ENCODE measurements at regions not wholly inside any gene's neighbourhood (a gene's known extent, or its start where the extent isn't known, plus 50 kb on each side); places are given as distances from the start of the nearest gene placed in this dataset.

DNA sequence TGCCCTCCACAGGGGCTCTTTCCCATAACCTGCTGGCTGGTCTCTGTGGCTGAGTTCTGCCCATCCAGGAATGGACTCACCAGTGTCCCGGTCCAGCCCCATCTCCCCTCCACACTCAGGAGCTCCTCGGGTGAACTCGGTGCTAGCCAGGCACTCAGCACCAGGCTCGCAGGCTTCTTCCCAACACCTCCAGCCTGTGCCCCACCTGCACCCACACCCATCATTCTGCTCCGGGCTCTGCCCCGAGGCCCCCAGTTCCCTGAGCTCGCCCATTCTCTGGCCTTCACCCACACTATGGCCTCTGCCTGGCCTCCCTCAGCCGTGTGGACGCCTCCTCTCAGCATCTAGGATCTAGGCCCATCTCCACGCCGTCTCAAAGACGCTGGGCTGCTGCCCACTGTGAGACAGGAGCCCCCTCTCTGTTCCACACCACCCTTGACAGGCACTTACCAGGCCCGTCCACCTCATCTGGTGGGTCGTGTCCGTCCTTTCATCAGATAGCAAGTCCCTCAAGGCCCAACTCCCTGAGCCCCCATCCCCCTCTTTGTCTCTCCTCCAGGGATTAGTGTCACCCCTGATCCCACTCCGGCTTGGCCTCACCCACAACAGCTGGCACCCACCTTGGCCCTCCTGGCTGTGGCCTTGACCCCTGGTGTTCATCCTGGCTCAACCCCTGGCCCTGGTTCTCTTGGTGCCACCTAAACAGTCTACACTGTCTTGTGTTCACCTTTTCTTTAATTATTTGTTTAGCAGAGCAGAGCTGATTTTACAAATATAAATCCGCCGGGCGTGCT lies 76.0 kb upstream of the FAM20C start:
- POLR2A ChIA-PET, result no interaction called here
- no peak for DNase-seq (ENCODE audit: low read depth)
- CTCF ChIA-PET, result interaction anchor here (1.3 to 2.4 kb wide), 2 partner anchors 8 to 15 kb away, joined by 3 to 6 read pairs; no protein-coding TSS in a partner anchor
- H3K36me3 ChIP-seq (ENCODE audit: control insufficient read depth, insufficient read depth, low read length), result no peaks in the 10 kb centered on the region
- TF ChIP-seq, protein P1, sequence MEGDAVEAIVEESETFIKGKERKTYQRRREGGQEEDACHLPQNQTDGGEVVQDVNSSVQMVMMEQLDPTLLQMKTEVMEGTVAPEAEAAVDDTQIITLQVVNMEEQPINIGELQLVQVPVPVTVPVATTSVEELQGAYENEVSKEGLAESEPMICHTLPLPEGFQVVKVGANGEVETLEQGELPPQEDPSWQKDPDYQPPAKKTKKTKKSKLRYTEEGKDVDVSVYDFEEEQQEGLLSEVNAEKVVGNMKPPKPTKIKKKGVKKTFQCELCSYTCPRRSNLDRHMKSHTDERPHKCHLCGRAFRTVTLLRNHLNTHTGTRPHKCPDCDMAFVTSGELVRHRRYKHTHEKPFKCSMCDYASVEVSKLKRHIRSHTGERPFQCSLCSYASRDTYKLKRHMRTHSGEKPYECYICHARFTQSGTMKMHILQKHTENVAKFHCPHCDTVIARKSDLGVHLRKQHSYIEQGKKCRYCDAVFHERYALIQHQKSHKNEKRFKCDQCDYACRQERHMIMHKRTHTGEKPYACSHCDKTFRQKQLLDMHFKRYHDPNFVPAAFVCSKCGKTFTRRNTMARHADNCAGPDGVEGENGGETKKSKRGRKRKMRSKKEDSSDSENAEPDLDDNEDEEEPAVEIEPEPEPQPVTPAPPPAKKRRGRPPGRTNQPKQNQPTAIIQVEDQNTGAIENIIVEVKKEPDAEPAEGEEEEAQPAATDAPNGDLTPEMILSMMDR (IDR thresholded peaks at IDR 0.05; ENCODE audit: insufficient read depth, low read depth, low read length), result no peak
- H3K4me3 ChIP-seq (ENCODE audit: low read depth, low read length), result no peak overlapping the region
- no peaks in the 10 kb centered on the region; the same call in 1 of the 2 replicates for H3K27me3 ChIP-seq (ENCODE audit: control insufficient read depth, insufficient read depth, low read length)

DNA sequence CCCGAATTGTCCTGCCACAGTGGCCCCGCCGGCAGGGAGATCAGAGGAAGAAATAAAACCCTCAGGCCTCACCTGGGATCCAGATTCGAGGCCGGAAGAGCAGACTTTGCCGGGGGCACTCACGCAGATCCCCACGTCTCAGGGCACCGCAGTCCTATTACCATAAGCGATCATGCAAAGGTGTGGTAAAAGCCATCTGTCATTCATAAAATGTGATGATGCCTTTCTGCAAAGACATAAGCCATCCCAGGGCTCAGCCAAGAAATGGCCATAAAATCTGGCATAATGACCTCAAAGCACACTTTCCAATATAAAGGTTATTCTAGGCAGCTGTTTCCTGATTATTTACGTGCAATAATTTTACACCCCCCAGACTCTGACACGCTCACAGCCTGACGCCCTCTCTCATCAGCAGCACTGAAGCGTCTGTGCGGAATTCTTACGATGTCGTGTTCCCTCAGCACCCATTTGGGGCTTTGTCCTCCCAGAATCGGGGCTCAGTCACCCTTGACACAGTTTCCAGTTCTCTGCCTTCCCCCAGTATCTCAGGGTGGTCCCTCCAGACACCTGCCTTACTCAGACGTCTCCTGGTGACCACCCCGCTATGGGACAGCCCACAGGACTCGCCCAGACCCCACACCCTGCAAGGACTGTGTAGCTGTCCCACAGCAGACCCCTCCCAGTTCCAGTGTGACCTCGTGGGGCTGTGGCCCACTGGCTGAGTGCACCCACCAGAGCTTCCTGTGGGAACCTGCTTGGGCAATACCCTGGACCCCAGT lies 74.3 kb upstream of the FAM20C start:
- CTCF ChIA-PET, result no interaction called here
- Histone ChIP-seq H3K36me3 (ENCODE audit: control insufficient read depth, insufficient read depth, low read length) (no peaks in the 10 kb centered on the region), H3K27me3 (ENCODE audit: control insufficient read depth, insufficient read depth, low read length) (no peaks in the 10 kb centered on the region; the same call in 1 of the 2 replicates), H3K4me3 (ENCODE audit: low read depth, low read length) (no peak overlapping the region)
- POLR2A ChIA-PET, result no interaction called here
- TF ChIP-seq, protein P1 (IDR thresholded peaks at IDR 0.05; ENCODE audit: insufficient read depth, low read depth, low read length), result no peak
- no peak for DNase-seq (ENCODE audit: low read depth)

DNA sequence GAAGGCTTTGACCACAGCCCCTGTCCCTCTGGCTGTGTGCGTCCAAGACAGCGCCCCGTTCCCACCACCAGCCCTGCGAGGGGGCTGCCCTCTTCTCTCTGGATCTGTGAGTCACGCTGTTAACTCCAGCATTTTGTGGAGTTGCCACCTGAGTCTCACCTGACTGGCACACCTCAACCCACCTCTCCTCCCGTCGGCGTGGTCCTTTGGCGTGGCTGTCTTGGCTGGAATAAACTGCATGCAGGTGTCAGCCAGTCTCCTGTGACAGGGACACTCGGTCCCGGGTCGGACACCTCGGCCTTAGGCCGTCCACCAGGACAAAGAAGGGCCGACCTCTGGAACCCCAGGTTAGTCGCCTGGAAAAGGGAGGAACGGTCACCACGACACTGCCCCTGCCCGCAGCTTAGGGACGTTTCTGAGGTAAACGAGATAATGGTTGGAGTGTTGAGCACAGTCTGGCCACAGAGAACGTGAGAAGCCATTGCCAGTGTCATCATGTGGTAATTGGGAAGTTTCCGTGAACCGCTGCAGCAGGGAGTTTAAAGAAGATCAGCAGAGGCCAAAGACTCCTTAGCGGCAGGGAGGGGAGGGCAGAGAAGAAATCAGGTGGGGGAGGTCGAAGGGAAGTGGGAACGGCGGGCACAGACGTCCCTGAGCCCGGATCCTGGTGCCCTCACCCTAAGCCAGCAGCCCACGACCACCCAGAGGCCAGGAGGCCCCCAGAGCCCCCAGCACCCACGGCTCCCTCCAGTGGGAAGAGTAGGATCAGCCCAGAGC lies 73.6 kb upstream of the FAM20C start:
- CTCF ChIA-PET, result no interaction called here
- DNase-seq (ENCODE audit: low read depth), result no peak
- POLR2A ChIA-PET, result no interaction called here
- TF ChIP-seq, protein P1 (IDR thresholded peaks at IDR 0.05; ENCODE audit: insufficient read depth, low read depth, low read length), result 0 out of 2 replicates have a peak, but pooled peaks have one; percentile 4
- no peaks in the 10 kb centered on the region for H3K36me3 ChIP-seq (ENCODE audit: control insufficient read depth, insufficient read depth, low read length)
- H3K27me3 ChIP-seq (ENCODE audit: control insufficient read depth, insufficient read depth, low read length), result no peaks in the 10 kb centered on the region; the same call in 1 of the 2 replicates
- H3K4me3 ChIP-seq (ENCODE audit: low read depth, low read length), result no peak overlapping the region

DNA sequence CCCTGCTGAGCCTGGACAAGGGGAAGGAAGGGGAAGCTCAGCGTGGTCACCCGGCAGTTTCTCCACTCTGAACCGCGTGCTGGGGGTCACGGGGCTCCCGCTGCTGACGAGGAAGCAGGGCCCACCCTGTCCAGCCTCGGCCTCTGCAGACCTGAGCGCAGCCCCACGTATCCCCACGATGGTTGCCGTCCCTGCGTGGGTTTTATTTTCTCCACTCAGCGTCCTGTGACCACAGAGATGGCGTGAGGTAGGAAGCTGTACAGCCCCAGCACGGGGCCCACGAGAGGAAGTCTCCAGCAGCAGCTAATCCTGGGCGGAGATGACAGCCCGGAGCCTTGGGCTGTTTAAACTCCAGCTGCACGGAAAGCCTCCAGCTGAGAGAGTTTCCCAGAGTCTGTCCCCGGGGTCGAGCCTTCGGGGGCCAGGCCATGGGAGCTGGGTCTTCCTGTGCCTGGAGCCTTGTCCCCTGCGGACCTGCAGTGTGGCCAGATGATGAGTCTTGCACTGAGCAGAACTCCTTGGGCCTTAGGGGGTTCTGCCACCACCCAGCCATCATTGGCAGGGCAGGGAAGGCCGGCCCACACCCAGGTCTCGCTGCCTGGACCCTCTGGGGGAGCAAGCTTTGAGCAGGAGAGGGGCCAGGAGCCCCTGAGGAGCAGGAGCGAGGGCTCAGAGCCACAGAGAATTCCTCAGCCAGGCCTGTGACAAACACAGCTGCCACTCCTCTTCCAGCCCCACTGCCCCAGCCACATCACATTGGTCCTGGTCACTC lies 72.8 kb upstream of the FAM20C start:
- no peaks in the 10 kb centered on the region for H3K36me3 ChIP-seq (ENCODE audit: control insufficient read depth, insufficient read depth, low read length)
- ChIA-PET CTCF (no interaction called here), POLR2A (no interaction called here)
- H3K27me3 ChIP-seq (ENCODE audit: control insufficient read depth, insufficient read depth, low read length), result no peaks in the 10 kb centered on the region; the same call in 1 of the 2 replicates
- TF ChIP-seq, protein P1 (IDR thresholded peaks at IDR 0.05; ENCODE audit: insufficient read depth, low read depth, low read length), result no peak
- H3K4me3 ChIP-seq (ENCODE audit: low read depth, low read length), result no peak overlapping the region
- no peak for DNase-seq (ENCODE audit: low read depth)
